ENCODE measurements at regions not wholly inside any gene's neighbourhood (a gene's known extent, or its start where the extent isn't known, plus 50 kb on each side); places are given as distances from the start of the nearest gene placed in this dataset.

GRCh38 chr6:154596701-154597100 lies 86.2 kb upstream of the CNKSR3 start:
- DNase-seq: no peak
- Mint-ChIP-seq H3K9me3 (no peaks in the 10 kb centered on the region), H3K27me3 (ENCODE audit: insufficient read depth) (peaks cover 9% of the 10 kb centered on the region), H3K27ac (no peak overlapping the region), H3K4me1 (ENCODE audit: low read depth) (no peaks in the 10 kb centered on the region), H3K36me3 (ENCODE audit: low read depth) (no peaks in the 10 kb centered on the region), H3K4me3 (no peak overlapping the region)
- TF ChIP-seq, protein P1, sequence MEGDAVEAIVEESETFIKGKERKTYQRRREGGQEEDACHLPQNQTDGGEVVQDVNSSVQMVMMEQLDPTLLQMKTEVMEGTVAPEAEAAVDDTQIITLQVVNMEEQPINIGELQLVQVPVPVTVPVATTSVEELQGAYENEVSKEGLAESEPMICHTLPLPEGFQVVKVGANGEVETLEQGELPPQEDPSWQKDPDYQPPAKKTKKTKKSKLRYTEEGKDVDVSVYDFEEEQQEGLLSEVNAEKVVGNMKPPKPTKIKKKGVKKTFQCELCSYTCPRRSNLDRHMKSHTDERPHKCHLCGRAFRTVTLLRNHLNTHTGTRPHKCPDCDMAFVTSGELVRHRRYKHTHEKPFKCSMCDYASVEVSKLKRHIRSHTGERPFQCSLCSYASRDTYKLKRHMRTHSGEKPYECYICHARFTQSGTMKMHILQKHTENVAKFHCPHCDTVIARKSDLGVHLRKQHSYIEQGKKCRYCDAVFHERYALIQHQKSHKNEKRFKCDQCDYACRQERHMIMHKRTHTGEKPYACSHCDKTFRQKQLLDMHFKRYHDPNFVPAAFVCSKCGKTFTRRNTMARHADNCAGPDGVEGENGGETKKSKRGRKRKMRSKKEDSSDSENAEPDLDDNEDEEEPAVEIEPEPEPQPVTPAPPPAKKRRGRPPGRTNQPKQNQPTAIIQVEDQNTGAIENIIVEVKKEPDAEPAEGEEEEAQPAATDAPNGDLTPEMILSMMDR (IDR thresholded peaks at IDR 0.05): no peak

DNA sequence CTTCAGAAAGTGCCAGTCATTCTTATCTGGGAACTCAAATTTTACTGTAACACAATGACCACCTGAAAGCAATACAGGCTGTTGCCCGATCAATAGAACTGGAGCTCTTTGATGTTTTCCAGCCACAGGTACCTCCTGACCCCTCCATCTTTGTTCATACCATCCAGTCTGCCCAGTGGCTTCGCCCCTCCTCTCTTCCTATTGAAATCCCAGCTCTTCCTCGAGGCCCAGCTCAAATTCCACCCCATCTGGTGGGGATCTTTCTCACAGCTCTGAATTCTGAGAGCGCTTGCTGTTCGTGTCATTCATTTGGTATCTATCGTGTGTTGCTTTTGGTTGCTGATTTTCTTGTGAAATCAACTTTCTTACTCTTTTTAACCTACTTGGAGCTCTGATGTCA lies 87.9 kb upstream of the CNKSR3 start:
- no peak for DNase-seq
- Mint-ChIP-seq H3K4me1 (ENCODE audit: low read depth) (peaks cover 13% of the 10 kb centered on the region; the same call in 1 of the 2 replicates), H3K4me3 (no peak overlapping the region), H3K9me3 (no peaks in the 10 kb centered on the region), H3K27me3 (ENCODE audit: insufficient read depth) (peaks cover 13% of the 10 kb centered on the region), H3K36me3 (ENCODE audit: low read depth) (no peaks in the 10 kb centered on the region), H3K27ac (no peak overlapping the region)
- TF ChIP-seq, protein P1 (IDR thresholded peaks at IDR 0.05): no peak

DNA sequence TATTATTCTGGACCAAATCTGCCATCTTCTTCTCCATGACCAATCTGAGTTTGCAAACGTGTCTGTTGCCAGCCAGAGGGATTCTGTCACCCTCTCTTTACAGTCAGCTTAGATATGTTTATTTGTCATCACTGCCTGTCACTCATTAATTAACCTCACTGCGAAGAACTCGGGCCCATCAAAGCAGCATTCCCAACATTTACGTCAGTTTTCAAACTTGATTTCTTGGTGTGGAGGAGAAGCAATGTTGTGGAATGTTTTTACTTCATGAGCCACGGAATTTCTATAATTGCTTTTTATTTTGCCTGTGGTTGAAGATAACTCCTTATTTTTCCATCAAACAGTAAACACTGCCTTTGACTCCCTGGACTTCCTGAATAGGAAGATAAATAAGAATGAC lies 91.8 kb upstream of the CNKSR3 start:
- Mint-ChIP-seq H3K4me3 (no peak overlapping the region), H3K27me3 (ENCODE audit: insufficient read depth) (peaks cover 29% of the 10 kb centered on the region), H3K9me3 (no peaks in the 10 kb centered on the region), H3K27ac (no peak overlapping the region), H3K4me1 (ENCODE audit: low read depth) (peaks cover 13% of the 10 kb centered on the region; the same call in 1 of the 2 replicates), H3K36me3 (ENCODE audit: low read depth) (no peaks in the 10 kb centered on the region)
- no peak for DNase-seq
- TF ChIP-seq, protein P1 (IDR thresholded peaks at IDR 0.05): no peak

DNA sequence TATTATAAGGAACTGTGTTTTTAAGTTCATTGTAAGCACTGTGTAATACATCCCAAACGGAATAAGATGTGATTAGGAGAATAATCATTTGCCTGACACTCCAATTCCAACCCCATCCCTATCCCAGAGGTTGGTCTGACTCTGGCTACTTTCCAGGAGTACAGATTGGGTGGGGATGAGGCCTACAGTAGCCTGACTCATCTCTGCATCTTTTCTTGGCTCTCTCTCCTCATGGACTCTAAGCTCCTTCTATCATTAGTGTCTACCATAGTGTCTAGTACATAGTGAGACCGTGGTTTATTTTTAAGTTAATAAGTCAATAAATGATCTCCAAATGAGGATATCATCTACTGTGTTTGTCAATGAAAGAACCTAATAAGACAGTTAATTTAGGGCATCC lies 92.2 kb upstream of the CNKSR3 start:
- TF ChIP-seq, protein P1 (IDR thresholded peaks at IDR 0.05): no peak
- Mint-ChIP-seq H3K4me3 (no peak overlapping the region), H3K27me3 (ENCODE audit: insufficient read depth) (peaks cover 30% of the 10 kb centered on the region), H3K36me3 (ENCODE audit: low read depth) (no peaks in the 10 kb centered on the region), H3K4me1 (ENCODE audit: low read depth) (peaks cover 13% of the 10 kb centered on the region; the same call in 1 of the 2 replicates), H3K27ac (no peak overlapping the region), H3K9me3 (no peaks in the 10 kb centered on the region)
- DNase-seq: no peak

DNA sequence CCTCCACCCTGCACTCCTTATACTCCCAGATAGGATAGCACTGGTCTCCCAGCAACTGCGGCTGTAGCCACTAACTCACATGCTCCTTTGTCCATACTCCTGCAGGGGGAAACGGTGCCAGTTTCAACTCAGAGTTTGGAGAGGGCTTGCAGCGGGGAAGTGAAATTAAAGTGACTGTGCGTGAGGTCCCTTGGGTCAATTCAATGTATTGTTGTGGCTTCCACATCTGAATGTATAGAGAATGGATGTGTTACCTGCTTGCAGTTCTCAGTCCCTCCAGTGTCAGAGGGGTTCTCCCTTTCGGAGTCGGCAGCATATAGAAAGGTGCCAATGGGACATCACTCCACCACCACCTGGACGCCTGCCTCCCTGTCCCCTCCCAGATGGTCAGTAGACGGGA lies 93.6 kb upstream of the CNKSR3 start:
- H3K9me3 Mint-ChIP-seq: no peaks in the 10 kb centered on the region
- no peak overlapping the region for H3K4me3 Mint-ChIP-seq
- peaks cover 37% of the 10 kb centered on the region for H3K27me3 Mint-ChIP-seq (ENCODE audit: insufficient read depth)
- peaks cover 13% of the 10 kb centered on the region; the same call in 1 of the 2 replicates for H3K4me1 Mint-ChIP-seq (ENCODE audit: low read depth)
- H3K27ac Mint-ChIP-seq: no peak overlapping the region
- no peak for DNase-seq
- TF ChIP-seq, protein P1 (IDR thresholded peaks at IDR 0.05): no peak
- no peaks in the 10 kb centered on the region for H3K36me3 Mint-ChIP-seq (ENCODE audit: low read depth)
